B cell (primary cell): ENCODE measurements at regions not wholly inside any gene's neighbourhood (a gene's known extent, or its start where the extent isn't known, plus 50 kb on each side); places are given as distances from the start of the nearest gene placed in this dataset.

Experiments
- ATAC-seq: fragments of 200-7000 bp; cut with Tn5 transposase; one replicate; pipeline ENCODE4 v1.10.0; 2021; ENCODE audit warnings: low read depth, mild to moderate bottlenecking, moderate number of reproducible peaks, moderate library complexity
- CTCF ChIA-PET: fragments of 350-600 bp; sonication (Branson Sonifier 250); formaldehyde crosslinking; loops from one replicate; lab custom pipeline; 2021; ENCODE audit warnings: antibody characterized with exemption, inconsistent platforms; lab: Charles Lee
- POLR2A ChIA-PET: fragments of 350-600 bp; sonication (Branson Sonifier 250); formaldehyde crosslinking; loops from one replicate; lab custom pipeline; 2021; ENCODE audit warnings: antibody characterized with exemption; lab: Charles Lee
- DNase-seq: peaks from one replicate; pipeline ENCODE4 v3.0.0; 2013
- H2AFZ ChIP-seq: 2 replicates; pipeline ENCODE4 v1.6.1; 2012; ENCODE audit warnings: mild to moderate bottlenecking, low read depth, low read length; ENCODE audit not compliant: insufficient read depth, poor library complexity, severe bottlenecking
- H3K27ac ChIP-seq, 2 donors: 1 replicate in 1 of 2; 2 replicates in 1 of 2; pipeline ENCODE4 v1.5.1; 2012 to 2013; ENCODE audit warnings: low read length in 2 of 2, mild to moderate bottlenecking in 2 of 2, moderate library complexity in 1 of 2
- H3K27me3 ChIP-seq, 4 experiments: fragments of 200-600 bp in 1 of 4; sonication (generic) in 1 of 4; replicated peaks in 1 of 4; 1 replicate in 2 of 4; 2 replicates in 2 of 4; pipeline versions ENCODE4 v1.6.1 to v1.7.0; 2013 to 2016; ENCODE audit warnings: low read length in 3 of 4, mild to moderate bottlenecking in 2 of 4, mixed read lengths in 1 of 4, moderate library complexity in 1 of 4; ENCODE audit not compliant: insufficient read depth in 4 of 4, control insufficient read depth in 3 of 4; ENCODE audit errors: control extremely low read depth in 1 of 4
- H3K36me3 ChIP-seq, 2 experiments: replicated peaks in 1 of 2; 1 replicate in 1 of 2; 2 replicates in 1 of 2; pipeline versions ENCODE4 v1.6.1 to v1.7.1; 2013; ENCODE audit warnings: low read length in 1 of 2; ENCODE audit not compliant: insufficient read depth in 2 of 2, control insufficient read depth in 1 of 2; ENCODE audit errors: control extremely low read depth in 1 of 2, extremely low read depth in 1 of 2
- H3K4me1 ChIP-seq, 2 donors: fragments of 200-600 bp in 1 of 2; sonication (generic) in 1 of 2; 1 replicate in 1 of 2; 2 replicates in 1 of 2; pipeline versions ENCODE4 v1.5.1 to v1.6.1; 2013 to 2017; ENCODE audit warnings: low read length in 2 of 2; ENCODE audit not compliant: control insufficient read depth in 2 of 2, insufficient read depth in 2 of 2
- H3K4me2 ChIP-seq: replicated peaks from 2 replicates; pipeline ENCODE3; 2012; ENCODE audit warnings: mild to moderate bottlenecking, low read depth, low read length; ENCODE audit not compliant: poor library complexity, severe bottlenecking
- H3K4me3 ChIP-seq, 5 experiments: fragments of 200-600 bp in 1 of 5; sonication (generic) in 1 of 5; 1 replicate in 3 of 5; 2 replicates in 2 of 5; pipeline versions ENCODE4 v1.5.1 to v1.7.0; 2011 to 2016; ENCODE audit warnings: low read length in 4 of 5, mild to moderate bottlenecking in 4 of 5, low read depth in 2 of 5, control low read depth in 1 of 5, moderate library complexity in 1 of 5; ENCODE audit not compliant: insufficient read depth in 1 of 5; ENCODE audit errors: control extremely low read depth in 1 of 5, extremely low read depth in 1 of 5
- H3K79me2 ChIP-seq: fragments of 200-600 bp; sonication (generic); one replicate; pipeline ENCODE4 v1.6.0; 2016; ENCODE audit warnings: low read length; ENCODE audit not compliant: control insufficient read depth, insufficient read depth
- H3K9ac ChIP-seq: fragments of 200-600 bp; sonication (generic); 2 replicates; pipeline ENCODE4 v1.6.1; 2017; ENCODE audit warnings: mild to moderate bottlenecking, low read length, moderate library complexity
- H3K9me3 ChIP-seq, 3 donors: one replicate each; pipeline versions ENCODE4 v1.6.1 to v1.7.1; 2013; ENCODE audit warnings: low read length in 2 of 3; ENCODE audit not compliant: control insufficient read depth in 2 of 3, insufficient read depth in 1 of 3; ENCODE audit errors: control extremely low read depth in 1 of 3
- H4K20me1 ChIP-seq: 2 replicates; pipeline ENCODE4 v1.6.0; 2012; ENCODE audit warnings: mild to moderate bottlenecking, low read length; ENCODE audit not compliant: insufficient read depth, control insufficient read depth, poor library complexity, severe bottlenecking
- H3K27ac Mint-ChIP-seq: one replicate; pipeline ENCODE4 v1.8.0; 2021; ENCODE audit warnings: mixed read lengths
- H3K27me3 Mint-ChIP-seq: one replicate; pipeline ENCODE4 v1.8.0; 2021; ENCODE audit warnings: mixed read lengths
- H3K4me1 Mint-ChIP-seq: one replicate; pipeline ENCODE4 v1.8.0; 2021; ENCODE audit warnings: mixed read lengths
- H3K4me3 Mint-ChIP-seq: one replicate; pipeline ENCODE4 v1.8.0; 2021; ENCODE audit warnings: mixed read lengths
- H3K9me3 Mint-ChIP-seq: one replicate; pipeline ENCODE4 v1.8.0; 2022; ENCODE audit warnings: mixed read lengths; ENCODE audit not compliant: insufficient read depth
- CTCF ChIP-seq: fragments of 200-600 bp; IDR thresholded peaks from one replicate; pipeline ENCODE4 v1.8.0; 2022; ENCODE audit warnings: antibody characterized with exemption, mild to moderate bottlenecking
- EZH2 ChIP-seq: IDR thresholded peaks from 2 replicates; pipeline ENCODE4 v1.6.1; 2012; ENCODE audit warnings: borderline replicate concordance, low read depth, mild to moderate bottlenecking, moderate library complexity, low read length; ENCODE audit not compliant: insufficient read depth, poor library complexity, severe bottlenecking
- whole genome bisulfite sequencing: methylation state at CpG from one replicate; pipeline ENCODE4 v1.1.5; 2013; ENCODE audit warnings: missing lambda C conversion rate; ENCODE audit not compliant: insufficient coverage; 5-methylcytosine and 5-hydroxymethylcytosine counted together
- intact Hi-C: fragments of 100-400 bp; cut with micrococcal nuclease; formaldehyde crosslinking; loops from one replicate; pipeline ENCODE4 v1.10.0; 2022

- CTCF ChIA-PET = no interaction called here
- Histone ChIP-seq H4K20me1 (no peaks in the 10 kb centered on the region), H3K9me3 (no peaks in the 10 kb centered on the region), H3K4me3 (no peak overlapping the region), H3K4me1 (no peaks in the 10 kb centered on the region), H3K9ac (no peak overlapping the region), H3K36me3 (no peaks in the 10 kb centered on the region), H3K27ac (no peak overlapping the region), H3K4me2 (no peak overlapping the region), H3K27me3 (no peaks in the 10 kb centered on the region), H3K79me2 (no peaks in the 10 kb centered on the region), H2AFZ (no peak overlapping the region)
- no peak overlapping the region for H3K4me3 Mint-ChIP-seq
- H3K4me1 Mint-ChIP-seq = no peaks in the 10 kb centered on the region
- TF ChIP-seq CTCF = no peak
- no peak for TF ChIP-seq EZH2
- POLR2A ChIA-PET = no interaction called here
- WGBS = no CpG with 5 or more reads among the region's 2 CpGs
- no peak for DNase-seq
- intact Hi-C loops = no loop called here
- no peak for ATAC-seq
- no peaks in the 10 kb centered on the region for H3K27me3 Mint-ChIP-seq
- H3K9me3 Mint-ChIP-seq = no peaks in the 10 kb centered on the region
- H3K27ac Mint-ChIP-seq = no peak overlapping the region
Observed at GRCh38 chr9:1298046-1298445, 247.9 kb downstream of the DMRT2 start.

- no peaks in the 10 kb centered on the region for H3K27me3 ChIP-seq
- DNase-seq = no peak
- no peaks in the 10 kb centered on the region for H4K20me1 ChIP-seq
- TF ChIP-seq CTCF (no peak), EZH2 (no peak)
- no peaks in the 10 kb centered on the region for H3K4me1 ChIP-seq
- Mint-ChIP-seq H3K9me3 (no peaks in the 10 kb centered on the region), H3K4me1 (no peaks in the 10 kb centered on the region), H3K4me3 (no peak overlapping the region), H3K27ac (no peak overlapping the region), H3K27me3 (no peaks in the 10 kb centered on the region)
- no peak overlapping the region for H2AFZ ChIP-seq
- no peak overlapping the region for H3K9ac ChIP-seq
- no CpG with 5 or more reads among the region's 1 CpG for WGBS
- no peaks in the 10 kb centered on the region for H3K36me3 ChIP-seq
- no peak for ATAC-seq
- no peak overlapping the region for H3K4me3 ChIP-seq
- H3K9me3 ChIP-seq = no peaks in the 10 kb centered on the region
- intact Hi-C loops = no loop called here
- ChIA-PET POLR2A (no interaction called here), CTCF (no interaction called here)
- no peak overlapping the region for H3K27ac ChIP-seq
- no peak overlapping the region for H3K4me2 ChIP-seq
- no peaks in the 10 kb centered on the region for H3K79me2 ChIP-seq
Observed at GRCh38 chr9:1300941-1301340, 250.8 kb downstream of the DMRT2 start.
